MM.1S (cell line): ENCODE measurements at regions not wholly inside any gene's neighbourhood (a gene's known extent, or its start where the extent isn't known, plus 50 kb on each side); places are given as distances from the start of the nearest gene placed in this dataset.

Experiments
- DNase-seq: peaks from one replicate; pipeline ENCODE4 v3.0.0-alpha.2; 2015
- H2AFZ ChIP-seq: fragments of 300-600 bp; sonication (generic); 2 replicates; pipeline ENCODE4 v1.6.0; 2016; ENCODE audit warnings: antibody characterized with exemption, low read length
- H3F3A ChIP-seq: fragments of 300-600 bp; sonication (generic); 2 replicates; pipeline ENCODE4 v1.6.1; 2016; ENCODE audit warnings: mild to moderate bottlenecking, antibody characterized with exemption, low read length, moderate library complexity, mixed read lengths; ENCODE audit not compliant: insufficient read depth
- H3K27ac ChIP-seq: fragments of 300-600 bp; sonication (generic); 2 replicates; pipeline ENCODE4 v1.5.1; 2016; ENCODE audit warnings: mild to moderate bottlenecking, low read length
- H3K27me3 ChIP-seq: fragments of 300-600 bp; sonication (generic); replicated peaks from 2 replicates; pipeline ENCODE4 v1.6.0; 2016; ENCODE audit warnings: low read length; ENCODE audit not compliant: insufficient read depth
- H3K36me3 ChIP-seq: fragments of 300-600 bp; sonication (generic); replicated peaks from 2 replicates; pipeline ENCODE4 v1.6.1; 2016; ENCODE audit warnings: mild to moderate bottlenecking, low read length, mixed read lengths; ENCODE audit not compliant: insufficient read depth
- H3K4me1 ChIP-seq: fragments of 300-600 bp; sonication (generic); 2 replicates; pipeline ENCODE4 v1.6.1; 2016; ENCODE audit warnings: low read length, mixed read lengths
- H3K4me2 ChIP-seq: fragments of 300-600 bp; sonication (generic); 2 replicates; pipeline ENCODE4 v1.6.0; 2016; ENCODE audit warnings: low read depth, low read length
- H3K4me3 ChIP-seq: fragments of 300-600 bp; sonication (generic); 2 replicates; pipeline ENCODE4 v1.5.1; 2016; ENCODE audit warnings: low read length, mixed read lengths
- H3K79me2 ChIP-seq: fragments of 300-600 bp; sonication (generic); 2 replicates; pipeline ENCODE4 v1.6.1; 2016; ENCODE audit warnings: mixed run types, low read length, mixed read lengths
- H3K9ac ChIP-seq: fragments of 300-600 bp; sonication (generic); 2 replicates; pipeline ENCODE4 v1.6.1; 2016; ENCODE audit warnings: low read length, mixed read lengths
- H3K9me2 ChIP-seq: fragments of 300-600 bp; sonication (generic); replicated peaks from 2 replicates; pipeline ENCODE4 v1.6.1; 2016; ENCODE audit warnings: mild to moderate bottlenecking, low read length, mixed read lengths; ENCODE audit not compliant: insufficient read depth
- H3K9me3 ChIP-seq: fragments of 300-600 bp; sonication (generic); replicated peaks from 2 replicates; pipeline ENCODE4 v1.6.1; 2016; ENCODE audit warnings: mild to moderate bottlenecking, low read length, mixed read lengths; ENCODE audit not compliant: insufficient read depth
- H4K20me1 ChIP-seq: fragments of 300-600 bp; sonication (generic); 2 replicates; pipeline ENCODE4 v1.6.1; 2016; ENCODE audit warnings: mild to moderate bottlenecking, low read length, moderate library complexity, mixed read lengths; ENCODE audit not compliant: insufficient read depth
- EZH2 ChIP-seq: fragments of 300-600 bp; sonication (generic); optimal IDR thresholded peaks from 2 replicates; pipeline ENCODE3; 2017; ENCODE audit warnings: low read depth, mild to moderate bottlenecking, antibody characterized with exemption, low read length, mixed read lengths
- EZH2phosphoT487 ChIP-seq: fragments of 300-600 bp; sonication (generic); IDR thresholded peaks from 2 replicates; pipeline ENCODE4 v1.6.1; 2018; ENCODE audit warnings: antibody characterized with exemption, low read length
- TF ChIP-seq, protein P1 (sequence below): fragments of 300-600 bp; sonication (generic); IDR thresholded peaks from 2 replicates; pipeline ENCODE4 v1.5.1; 2016; ENCODE audit warnings: antibody characterized with exemption, low read length, mixed read lengths

DNA sequence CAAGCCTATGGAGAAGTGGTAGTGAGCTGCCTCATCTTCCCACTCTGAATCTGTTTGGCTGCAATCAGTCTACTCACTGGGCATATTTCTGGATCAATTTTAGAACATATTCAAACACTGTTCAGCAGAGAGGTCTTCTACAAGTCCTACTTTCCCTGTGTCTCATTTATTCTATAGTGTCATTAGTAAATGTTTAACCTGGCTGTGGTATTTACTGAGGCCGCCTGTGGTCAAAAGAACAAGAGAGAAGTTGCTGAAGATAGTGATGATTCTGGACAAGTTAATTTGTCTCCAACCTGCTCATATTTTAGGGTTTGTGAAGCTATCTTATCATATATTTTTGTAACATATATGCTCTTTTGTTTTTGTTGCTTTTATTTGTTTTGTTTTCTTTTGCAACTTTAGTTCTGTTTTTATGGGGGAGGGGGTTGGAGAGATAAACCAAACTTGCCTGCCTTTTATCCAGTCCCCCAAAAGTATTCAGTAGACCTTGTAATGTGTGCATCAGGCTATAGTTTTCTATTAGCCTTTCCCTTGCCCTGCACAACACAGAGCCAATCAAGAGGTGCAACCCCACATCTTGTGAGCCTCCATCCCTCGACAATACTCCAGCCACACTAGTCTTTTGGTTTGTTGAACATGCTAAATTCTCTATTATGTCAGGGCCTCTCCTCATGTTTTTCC, 362.8 kb upstream of the MBL2 start:
- H3K27ac ChIP-seq: no peak overlapping the region
- no peaks in the 10 kb centered on the region for H3K27me3 ChIP-seq
- H3K36me3 ChIP-seq: no peaks in the 10 kb centered on the region
- H3K9me3 ChIP-seq: no peaks in the 10 kb centered on the region
- DNase-seq: no peak
- no peaks in the 10 kb centered on the region for H4K20me1 ChIP-seq
- H3K9me2 ChIP-seq: no peaks in the 10 kb centered on the region
- H3F3A ChIP-seq: no peaks in the 10 kb centered on the region
- H3K79me2 ChIP-seq: no peaks in the 10 kb centered on the region
- no peak overlapping the region for H3K9ac ChIP-seq
- no peak overlapping the region for H2AFZ ChIP-seq
- H3K4me3 ChIP-seq: no peak overlapping the region
- no peaks in the 10 kb centered on the region for H3K4me1 ChIP-seq
- no peak overlapping the region for H3K4me2 ChIP-seq
- TF ChIP-seq EZH2phosphoT487: no peak
- TF ChIP-seq, protein P1, sequence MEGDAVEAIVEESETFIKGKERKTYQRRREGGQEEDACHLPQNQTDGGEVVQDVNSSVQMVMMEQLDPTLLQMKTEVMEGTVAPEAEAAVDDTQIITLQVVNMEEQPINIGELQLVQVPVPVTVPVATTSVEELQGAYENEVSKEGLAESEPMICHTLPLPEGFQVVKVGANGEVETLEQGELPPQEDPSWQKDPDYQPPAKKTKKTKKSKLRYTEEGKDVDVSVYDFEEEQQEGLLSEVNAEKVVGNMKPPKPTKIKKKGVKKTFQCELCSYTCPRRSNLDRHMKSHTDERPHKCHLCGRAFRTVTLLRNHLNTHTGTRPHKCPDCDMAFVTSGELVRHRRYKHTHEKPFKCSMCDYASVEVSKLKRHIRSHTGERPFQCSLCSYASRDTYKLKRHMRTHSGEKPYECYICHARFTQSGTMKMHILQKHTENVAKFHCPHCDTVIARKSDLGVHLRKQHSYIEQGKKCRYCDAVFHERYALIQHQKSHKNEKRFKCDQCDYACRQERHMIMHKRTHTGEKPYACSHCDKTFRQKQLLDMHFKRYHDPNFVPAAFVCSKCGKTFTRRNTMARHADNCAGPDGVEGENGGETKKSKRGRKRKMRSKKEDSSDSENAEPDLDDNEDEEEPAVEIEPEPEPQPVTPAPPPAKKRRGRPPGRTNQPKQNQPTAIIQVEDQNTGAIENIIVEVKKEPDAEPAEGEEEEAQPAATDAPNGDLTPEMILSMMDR: no peak
- TF ChIP-seq EZH2: no peak

DNA sequence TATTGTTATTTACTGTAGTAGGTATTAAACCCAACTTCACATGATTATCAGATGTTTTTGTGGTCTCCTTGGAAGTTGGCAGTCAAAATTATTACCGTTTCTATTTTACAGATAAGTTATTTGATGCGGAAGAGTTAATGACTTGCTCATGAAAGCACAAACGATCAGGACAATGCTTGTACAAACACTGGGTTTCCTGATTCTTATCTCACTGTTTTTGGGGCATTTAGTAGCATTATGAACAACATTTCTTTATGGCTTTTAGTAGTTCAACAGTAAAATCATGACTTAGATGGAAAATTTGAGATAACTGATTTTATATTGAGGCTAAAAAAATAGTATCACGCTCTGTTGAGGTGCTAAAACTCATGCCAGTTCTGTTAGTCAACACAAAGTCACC, 361.5 kb upstream of the MBL2 start:
- Histone ChIP-seq H3K79me2 (no peaks in the 10 kb centered on the region), H2AFZ (no peak overlapping the region), H3K9ac (no peak overlapping the region), H3K27me3 (no peaks in the 10 kb centered on the region), H3K9me2 (no peaks in the 10 kb centered on the region), H3F3A (no peaks in the 10 kb centered on the region), H4K20me1 (no peaks in the 10 kb centered on the region), H3K9me3 (no peaks in the 10 kb centered on the region), H3K4me3 (no peak overlapping the region), H3K4me2 (no peak overlapping the region), H3K36me3 (no peaks in the 10 kb centered on the region), H3K27ac (no peak overlapping the region), H3K4me1 (no peaks in the 10 kb centered on the region)
- no peak for DNase-seq
- TF ChIP-seq EZH2: no peak
- TF ChIP-seq, protein P1: no peak
- TF ChIP-seq EZH2phosphoT487: no peak

DNA sequence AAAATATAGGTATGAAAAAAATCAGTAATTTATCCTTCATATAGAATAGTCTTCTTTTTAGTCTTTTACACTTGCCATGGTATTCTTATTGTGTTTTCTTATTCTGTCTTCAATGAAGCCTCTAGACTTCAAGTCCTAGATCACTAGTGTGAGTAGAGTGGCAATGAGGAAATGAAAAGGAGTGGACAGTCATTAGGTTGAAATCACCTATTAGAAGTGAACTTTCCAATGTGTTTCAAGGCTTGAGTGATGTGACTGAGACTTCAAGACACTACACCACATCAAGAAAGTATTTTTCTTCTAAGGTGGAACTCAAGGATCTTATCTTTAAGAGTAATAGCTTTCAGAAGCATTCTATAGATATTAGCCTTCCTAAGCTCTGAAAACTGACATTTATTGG, 357.8 kb upstream of the MBL2 start:
- Histone ChIP-seq H3K9me3 (no peaks in the 10 kb centered on the region), H3F3A (no peaks in the 10 kb centered on the region), H3K79me2 (no peaks in the 10 kb centered on the region), H3K4me3 (no peak overlapping the region), H3K4me1 (peaks cover 5% of the 10 kb centered on the region; the same call in 1 of the 2 replicates), H3K9ac (no peak overlapping the region), H3K36me3 (no peaks in the 10 kb centered on the region), H3K27ac (no peak overlapping the region), H3K4me2 (no peak overlapping the region), H2AFZ (no peak overlapping the region), H3K27me3 (no peaks in the 10 kb centered on the region), H3K9me2 (no peaks in the 10 kb centered on the region), H4K20me1 (no peaks in the 10 kb centered on the region)
- TF ChIP-seq EZH2phosphoT487: no peak
- TF ChIP-seq, protein P1: no peak
- no peak for TF ChIP-seq EZH2
- no peak for DNase-seq
